SK-N-SH (cell line): ENCODE measurements at regions not wholly inside any gene's neighbourhood (a gene's known extent, or its start where the extent isn't known, plus 50 kb on each side); places are given as distances from the start of the nearest gene placed in this dataset.

Experiments used
- CTCF ChIA-PET: fragments of 300-600, 350-600 bp; formaldehyde crosslinking; extraction: SDS; loops from one replicate; lab custom pipeline; 2021; lab: Yijun Ruan, JAX
- POLR2A ChIA-PET: fragments of 350-600 bp; sonication (Branson Sonifier 250); formaldehyde crosslinking; extraction: SDS; loops from one replicate; lab custom pipeline; 2020; ENCODE audit warnings: antibody characterized with exemption, inconsistent platforms; lab: Yijun Ruan, JAX
- DNase-seq: peaks from one replicate; pipeline ENCODE4 v3.0.0; 2012
- H2AFZ ChIP-seq: fragments of 200-600 bp; sonication (generic); 2 replicates; pipeline ENCODE4 v1.8.1; 2016; ENCODE audit warnings: antibody characterized with exemption, mild to moderate bottlenecking, low read depth
- H3F3A ChIP-seq: fragments of 200-600 bp; sonication (generic); replicated peaks from 2 replicates; pipeline ENCODE3; 2016; ENCODE audit warnings: antibody characterized with exemption, mild to moderate bottlenecking; ENCODE audit not compliant: insufficient read depth
- H3K27ac ChIP-seq, 2 experiments: fragments of 200-500 bp in 1 of 2; fragments of 200-600 bp in 1 of 2; sonication (Bioruptor generic) in 1 of 2; sonication (generic), shearing (Covaris generic) in 1 of 2; 2 replicates each; pipeline versions ENCODE4 v1.5.1 to v1.6.1; 2014 to 2016; ENCODE audit warnings: low read depth in 2 of 2, inconsistent platforms in 1 of 2, low read length in 1 of 2, mild to moderate bottlenecking in 1 of 2, mixed read lengths in 1 of 2
- H3K27me3 ChIP-seq: fragments of 200-600 bp; sonication (generic), shearing (Covaris generic); 2 replicates; pipeline ENCODE4 v1.6.1; 2016; ENCODE audit warnings: mixed run types; ENCODE audit not compliant: insufficient read depth
- H3K36me3 ChIP-seq, 2 experiments: fragments of 200-500 bp in 1 of 2; fragments of 200-600 bp in 1 of 2; sonication (Bioruptor generic) in 1 of 2; sonication (generic) in 1 of 2; replicated peaks in 1 of 2; 2 replicates each; pipeline versions ENCODE3 to v1.5.1; 2014 to 2016; ENCODE audit warnings: low read length in 1 of 2, mild to moderate bottlenecking in 1 of 2; ENCODE audit not compliant: insufficient read depth in 2 of 2, control insufficient read depth in 1 of 2
- H3K4me1 ChIP-seq, 2 experiments: fragments of 200-500 bp in 1 of 2; fragments of 200-600 bp in 1 of 2; sonication (Bioruptor generic) in 1 of 2; sonication (generic), shearing (Covaris generic) in 1 of 2; 2 replicates each; pipeline versions ENCODE4 v1.5.1 to v1.6.1; 2014 to 2016; ENCODE audit warnings: low read depth in 1 of 2, low read length in 1 of 2, mixed run types in 1 of 2; ENCODE audit not compliant: insufficient read depth in 2 of 2, control insufficient read depth in 1 of 2
- H3K4me2 ChIP-seq: fragments of 200-600 bp; sonication (generic), shearing (Covaris generic); 2 replicates; pipeline ENCODE4 v1.6.1; 2017; ENCODE audit warnings: mixed run types
- H3K4me3 ChIP-seq, 2 experiments: fragments of 200-500 bp in 1 of 2; fragments of 200-600 bp in 1 of 2; sonication (Bioruptor generic) in 1 of 2; sonication (generic), shearing (Covaris generic) in 1 of 2; 2 replicates each; pipeline versions ENCODE4 v1.5.1 to v1.8.1; 2014 to 2016; ENCODE audit warnings: low read depth in 2 of 2, inconsistent platforms in 1 of 2, low read length in 1 of 2, mild to moderate bottlenecking in 1 of 2, mixed read lengths in 1 of 2, moderate library complexity in 1 of 2
- H3K79me2 ChIP-seq: fragments of 200-600 bp; sonication (generic); 2 replicates; pipeline ENCODE4 v1.8.1; 2017; ENCODE audit warnings: mild to moderate bottlenecking; ENCODE audit not compliant: insufficient read depth
- H3K9ac ChIP-seq: fragments of 200-600 bp; sonication (generic); 2 replicates; pipeline ENCODE4 v1.6.1; 2017; ENCODE audit warnings: mixed run types
- H3K9me2 ChIP-seq: fragments of 200-600 bp; sonication (generic); 2 replicates; pipeline ENCODE4 v1.6.1; 2017; ENCODE audit warnings: mixed run types
- H3K9me3 ChIP-seq: fragments of 200-600 bp; sonication (generic); 2 replicates; pipeline ENCODE4 v1.6.1; 2017; ENCODE audit warnings: mixed run types, mild to moderate bottlenecking, moderate library complexity
- H4K20me1 ChIP-seq: fragments of 200-600 bp; sonication (generic); 2 replicates; pipeline ENCODE4 v1.6.1; 2017; ENCODE audit warnings: mild to moderate bottlenecking, mixed run types; ENCODE audit not compliant: insufficient read depth
- CHD2 ChIP-seq: fragments of 150-350 bp; IDR thresholded peaks from 2 replicates; pipeline ENCODE4 v1.6.1; 2018; ENCODE audit warnings: low read length; ENCODE audit not compliant: partially characterized antibody
- ELF1 ChIP-seq: IDR thresholded peaks from 2 replicates; pipeline ENCODE4 v1.4.0; 2012
- EZH2phosphoT487 ChIP-seq: fragments of 200-600 bp; sonication (generic); IDR thresholded peaks from 2 replicates; pipeline ENCODE4 v1.6.1; 2017; ENCODE audit warnings: low read depth, mixed run types, mild to moderate bottlenecking, antibody characterized with exemption, moderate library complexity, borderline replicate concordance
- FOSL2 ChIP-seq: IDR thresholded peaks from 2 replicates; pipeline ENCODE4 v1.4.0; 2012; ENCODE audit warnings: low read depth, mild to moderate bottlenecking, moderate library complexity, borderline replicate concordance
- FOXJ3 ChIP-seq: sonication (generic); formaldehyde crosslinking; IDR thresholded peaks from 2 replicates; pipeline ENCODE4 v1.5.1; 2020; ENCODE audit warnings: mild to moderate bottlenecking, missing genetic modification reagents
- GABPA ChIP-seq: IDR thresholded peaks from 2 replicates; pipeline ENCODE4 v1.4.0; 2012; ENCODE audit warnings: low read depth, mild to moderate bottlenecking
- GATA2 ChIP-seq: sonication (generic); formaldehyde crosslinking; IDR thresholded peaks from 2 replicates; pipeline ENCODE4 v1.5.0; 2020; ENCODE audit warnings: mild to moderate bottlenecking, missing genetic modification reagents
- JUND ChIP-seq: IDR thresholded peaks from 2 replicates; pipeline ENCODE4 v1.4.0; 2012
- MEF2A ChIP-seq: IDR thresholded peaks from 2 replicates; pipeline ENCODE4 v1.4.0; 2012; ENCODE audit warnings: low read depth, borderline replicate concordance
- MXI1 ChIP-seq: IDR thresholded peaks from 2 replicates; pipeline ENCODE4 v1.6.1; 2012; ENCODE audit warnings: mild to moderate bottlenecking, low read depth, low read length, improper control_type of control experiment
- NRF1 ChIP-seq: IDR thresholded peaks from 2 replicates; pipeline ENCODE4 v1.6.1; 2012; ENCODE audit warnings: low read depth, mild to moderate bottlenecking, low read length
- RAD21 ChIP-seq: IDR thresholded peaks from 2 replicates; pipeline ENCODE4 v1.6.1; 2012; ENCODE audit warnings: mild to moderate bottlenecking, low read length
- RCOR1 ChIP-seq: fragments of 150-350 bp; IDR thresholded peaks from 2 replicates; pipeline ENCODE4 v1.6.1; 2017; ENCODE audit warnings: antibody characterized with exemption, low read length
- RFX5 ChIP-seq: IDR thresholded peaks from 2 replicates; pipeline ENCODE4 v1.6.1; 2012; ENCODE audit warnings: mild to moderate bottlenecking, improper control_type of control experiment, low read length
- SMC3 ChIP-seq: IDR thresholded peaks from 2 replicates; pipeline ENCODE4 v1.6.1; 2012; ENCODE audit warnings: low read depth, low read length, improper control_type of control experiment
- TCF12 ChIP-seq: IDR thresholded peaks from 2 replicates; pipeline ENCODE4 v1.4.0; 2012
- TEAD4 ChIP-seq: IDR thresholded peaks from 2 replicates; pipeline ENCODE4 v1.4.0; 2012; ENCODE audit warnings: mild to moderate bottlenecking, borderline replicate concordance; ENCODE audit not compliant: insufficient read depth
- WGBS: methylation state at CpG from one replicate; pipeline ENCODE4 v1.1.6; 2017; ENCODE audit warnings: low lambda C conversion rate; 5-methylcytosine and 5-hydroxymethylcytosine counted together
- TF ChIP-seq, protein P1 (sequence below): IDR thresholded peaks from 2 replicates; pipeline ENCODE4 v1.6.1; 2012; ENCODE audit warnings: mild to moderate bottlenecking, low read depth, low read length, moderate library complexity
- TF ChIP-seq, protein P2 (sequence below): fragments of 150-350 bp; IDR thresholded peaks from 2 replicates; pipeline ENCODE4 v1.6.1; 2016; ENCODE audit warnings: mild to moderate bottlenecking, low read depth, low read length
- TF ChIP-seq, protein P3 (sequence below): IDR thresholded peaks from 2 replicates; pipeline ENCODE4 v1.4.0; 2012; ENCODE audit warnings: low read depth, borderline replicate concordance
- TF ChIP-seq, protein P4 (sequence below): IDR thresholded peaks from 2 replicates; pipeline ENCODE4 v1.4.0; 2012; ENCODE audit warnings: low read depth
- TF ChIP-seq, protein P5 (sequence below): IDR thresholded peaks from 2 replicates; pipeline ENCODE4 v1.4.0; 2012; ENCODE audit warnings: low read depth, borderline replicate concordance

DNA sequence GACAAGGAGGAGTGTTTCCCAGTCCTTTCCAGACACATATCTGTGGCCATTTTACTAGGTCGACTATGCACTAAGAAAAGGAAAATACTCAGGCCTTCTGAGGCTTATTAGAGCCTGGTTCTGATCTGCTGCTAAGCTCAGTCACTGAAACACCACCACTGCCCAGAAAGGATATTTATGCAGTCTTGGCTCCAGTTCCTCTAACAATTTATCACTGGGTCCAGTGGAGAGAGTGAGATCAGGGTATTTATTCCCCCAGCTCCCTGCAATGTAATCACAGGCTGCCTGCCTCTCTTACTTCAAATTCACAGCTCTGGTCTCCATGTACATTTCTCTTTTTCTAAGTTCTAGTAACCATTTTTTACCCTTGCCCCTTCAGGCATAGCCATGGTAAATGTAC is 81.6 kb upstream of the INPP4B start:
- H3K27ac ChIP-seq: no peak overlapping the region
- H4K20me1 ChIP-seq: no peaks in the 10 kb centered on the region
- H3K27me3 ChIP-seq: no peaks in the 10 kb centered on the region
- ChIA-PET POLR2A (no interaction called here), CTCF (no interaction called here)
- 0% methylated on average over 1 of the region's 1 CpG for WGBS
- no peaks in the 10 kb centered on the region for H3F3A ChIP-seq
- no peaks in the 10 kb centered on the region for H3K4me1 ChIP-seq
- no peak overlapping the region for H3K4me2 ChIP-seq
- no peaks in the 10 kb centered on the region for H3K79me2 ChIP-seq
- no peak overlapping the region for H3K4me3 ChIP-seq
- DNase-seq: no peak
- no peaks in the 10 kb centered on the region for H3K9me2 ChIP-seq
- H3K36me3 ChIP-seq: no peaks in the 10 kb centered on the region
- no peaks in the 10 kb centered on the region for H3K9me3 ChIP-seq
- TF ChIP-seq NRF1 (no peak), TEAD4 (no peak), RFX5 (no peak), SMC3 (no peak), MEF2A (no peak), ELF1 (no peak), FOXJ3 (CRISPR knock-in tag) (no peak), GABPA (no peak)
- TF ChIP-seq, protein P1, sequence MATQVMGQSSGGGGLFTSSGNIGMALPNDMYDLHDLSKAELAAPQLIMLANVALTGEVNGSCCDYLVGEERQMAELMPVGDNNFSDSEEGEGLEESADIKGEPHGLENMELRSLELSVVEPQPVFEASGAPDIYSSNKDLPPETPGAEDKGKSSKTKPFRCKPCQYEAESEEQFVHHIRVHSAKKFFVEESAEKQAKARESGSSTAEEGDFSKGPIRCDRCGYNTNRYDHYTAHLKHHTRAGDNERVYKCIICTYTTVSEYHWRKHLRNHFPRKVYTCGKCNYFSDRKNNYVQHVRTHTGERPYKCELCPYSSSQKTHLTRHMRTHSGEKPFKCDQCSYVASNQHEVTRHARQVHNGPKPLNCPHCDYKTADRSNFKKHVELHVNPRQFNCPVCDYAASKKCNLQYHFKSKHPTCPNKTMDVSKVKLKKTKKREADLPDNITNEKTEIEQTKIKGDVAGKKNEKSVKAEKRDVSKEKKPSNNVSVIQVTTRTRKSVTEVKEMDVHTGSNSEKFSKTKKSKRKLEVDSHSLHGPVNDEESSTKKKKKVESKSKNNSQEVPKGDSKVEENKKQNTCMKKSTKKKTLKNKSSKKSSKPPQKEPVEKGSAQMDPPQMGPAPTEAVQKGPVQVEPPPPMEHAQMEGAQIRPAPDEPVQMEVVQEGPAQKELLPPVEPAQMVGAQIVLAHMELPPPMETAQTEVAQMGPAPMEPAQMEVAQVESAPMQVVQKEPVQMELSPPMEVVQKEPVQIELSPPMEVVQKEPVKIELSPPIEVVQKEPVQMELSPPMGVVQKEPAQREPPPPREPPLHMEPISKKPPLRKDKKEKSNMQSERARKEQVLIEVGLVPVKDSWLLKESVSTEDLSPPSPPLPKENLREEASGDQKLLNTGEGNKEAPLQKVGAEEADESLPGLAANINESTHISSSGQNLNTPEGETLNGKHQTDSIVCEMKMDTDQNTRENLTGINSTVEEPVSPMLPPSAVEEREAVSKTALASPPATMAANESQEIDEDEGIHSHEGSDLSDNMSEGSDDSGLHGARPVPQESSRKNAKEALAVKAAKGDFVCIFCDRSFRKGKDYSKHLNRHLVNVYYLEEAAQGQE: no peak
- TF ChIP-seq, protein P2, sequence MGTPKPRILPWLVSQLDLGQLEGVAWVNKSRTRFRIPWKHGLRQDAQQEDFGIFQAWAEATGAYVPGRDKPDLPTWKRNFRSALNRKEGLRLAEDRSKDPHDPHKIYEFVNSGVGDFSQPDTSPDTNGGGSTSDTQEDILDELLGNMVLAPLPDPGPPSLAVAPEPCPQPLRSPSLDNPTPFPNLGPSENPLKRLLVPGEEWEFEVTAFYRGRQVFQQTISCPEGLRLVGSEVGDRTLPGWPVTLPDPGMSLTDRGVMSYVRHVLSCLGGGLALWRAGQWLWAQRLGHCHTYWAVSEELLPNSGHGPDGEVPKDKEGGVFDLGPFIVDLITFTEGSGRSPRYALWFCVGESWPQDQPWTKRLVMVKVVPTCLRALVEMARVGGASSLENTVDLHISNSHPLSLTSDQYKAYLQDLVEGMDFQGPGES: no peak
- H3K9ac ChIP-seq: no peak overlapping the region
- H2AFZ ChIP-seq: no peak overlapping the region

DNA sequence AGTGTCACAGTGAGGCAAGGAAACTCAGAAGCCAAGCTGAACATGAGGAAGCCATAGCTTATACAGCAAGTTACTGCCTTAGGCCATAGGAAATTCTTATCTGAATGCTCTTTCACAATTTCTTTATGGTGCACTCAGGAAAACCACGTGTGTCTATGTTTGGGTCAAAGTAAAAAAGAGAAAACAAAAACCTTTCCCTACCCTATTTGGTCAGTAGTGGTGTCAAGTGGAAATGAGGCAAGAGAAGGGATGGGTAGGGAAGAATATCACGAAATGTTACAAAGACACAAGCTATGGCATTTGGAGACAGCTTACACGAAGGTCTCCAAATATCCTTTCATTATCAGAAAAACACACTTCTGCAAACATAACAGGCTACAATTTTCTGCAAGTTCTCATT is 83.4 kb upstream of the INPP4B start:
- no peaks in the 10 kb centered on the region for H3K79me2 ChIP-seq
- H3K36me3 ChIP-seq: no peaks in the 10 kb centered on the region
- no peaks in the 10 kb centered on the region for H3K9me2 ChIP-seq
- no peaks in the 10 kb centered on the region for H4K20me1 ChIP-seq
- no peak overlapping the region for H3K4me2 ChIP-seq
- H3K4me1 ChIP-seq: no peaks in the 10 kb centered on the region
- DNase-seq: no peak
- 16% methylated on average over 3 of the region's 3 CpGs for WGBS
- H3F3A ChIP-seq: no peaks in the 10 kb centered on the region
- H3K9me3 ChIP-seq: no peaks in the 10 kb centered on the region
- H3K4me3 ChIP-seq: no peak overlapping the region
- H3K9ac ChIP-seq: no peak overlapping the region
- POLR2A ChIA-PET: no interaction called here
- CTCF ChIA-PET: no interaction called here
- H3K27ac ChIP-seq: no peak overlapping the region
- H3K27me3 ChIP-seq: no peaks in the 10 kb centered on the region
- no peak overlapping the region for H2AFZ ChIP-seq
- TF ChIP-seq MEF2A (no peak), FOSL2 (no peak), NRF1 (no peak), JUND (no peak), GATA2 (CRISPR knock-in tag) (no peak), EZH2phosphoT487 (no peak), TCF12 (no peak), RAD21 (no peak), CHD2 (no peak), FOXJ3 (CRISPR knock-in tag) (no peak), MXI1 (no peak), RCOR1 (no peak), ELF1 (no peak)
- TF ChIP-seq, protein P3, sequence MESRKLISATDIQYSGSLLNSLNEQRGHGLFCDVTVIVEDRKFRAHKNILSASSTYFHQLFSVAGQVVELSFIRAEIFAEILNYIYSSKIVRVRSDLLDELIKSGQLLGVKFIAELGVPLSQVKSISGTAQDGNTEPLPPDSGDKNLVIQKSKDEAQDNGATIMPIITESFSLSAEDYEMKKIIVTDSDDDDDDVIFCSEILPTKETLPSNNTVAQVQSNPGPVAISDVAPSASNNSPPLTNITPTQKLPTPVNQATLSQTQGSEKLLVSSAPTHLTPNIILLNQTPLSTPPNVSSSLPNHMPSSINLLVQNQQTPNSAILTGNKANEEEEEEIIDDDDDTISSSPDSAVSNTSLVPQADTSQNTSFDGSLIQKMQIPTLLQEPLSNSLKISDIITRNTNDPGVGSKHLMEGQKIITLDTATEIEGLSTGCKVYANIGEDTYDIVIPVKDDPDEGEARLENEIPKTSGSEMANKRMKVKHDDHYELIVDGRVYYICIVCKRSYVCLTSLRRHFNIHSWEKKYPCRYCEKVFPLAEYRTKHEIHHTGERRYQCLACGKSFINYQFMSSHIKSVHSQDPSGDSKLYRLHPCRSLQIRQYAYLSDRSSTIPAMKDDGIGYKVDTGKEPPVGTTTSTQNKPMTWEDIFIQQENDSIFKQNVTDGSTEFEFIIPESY: no peak
- TF ChIP-seq, protein P4, sequence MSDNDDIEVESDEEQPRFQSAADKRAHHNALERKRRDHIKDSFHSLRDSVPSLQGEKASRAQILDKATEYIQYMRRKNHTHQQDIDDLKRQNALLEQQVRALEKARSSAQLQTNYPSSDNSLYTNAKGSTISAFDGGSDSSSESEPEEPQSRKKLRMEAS: no peak
- TF ChIP-seq, protein P5, sequence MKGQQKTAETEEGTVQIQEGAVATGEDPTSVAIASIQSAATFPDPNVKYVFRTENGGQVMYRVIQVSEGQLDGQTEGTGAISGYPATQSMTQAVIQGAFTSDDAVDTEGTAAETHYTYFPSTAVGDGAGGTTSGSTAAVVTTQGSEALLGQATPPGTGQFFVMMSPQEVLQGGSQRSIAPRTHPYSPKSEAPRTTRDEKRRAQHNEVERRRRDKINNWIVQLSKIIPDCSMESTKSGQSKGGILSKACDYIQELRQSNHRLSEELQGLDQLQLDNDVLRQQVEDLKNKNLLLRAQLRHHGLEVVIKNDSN: no peak
